GM13976 (cell line): ENCODE measurements at regions not wholly inside any gene's neighbourhood (a gene's known extent, or its start where the extent isn't known, plus 50 kb on each side); places are given as distances from the start of the nearest gene placed in this dataset.

Experiments used
- DNase-seq: peaks from one replicate; pipeline ENCODE4 v3.0.0; 2012; ENCODE audit warnings: low spot score
- CTCF ChIP-seq: IDR thresholded peaks from 2 replicates; pipeline ENCODE4 v1.5.1; 2012; ENCODE audit warnings: borderline replicate concordance, mild to moderate bottlenecking; ENCODE audit not compliant: insufficient read depth; ENCODE audit errors: extremely low read depth, missing control alignments, control extremely low read depth
- in situ Hi-C: fragments of 300-500 bp; cut with MboI; formaldehyde crosslinking; loops from one replicate; pipeline ENCODE4 v1.12.0; 2022; ENCODE audit warnings: low sequenced_read_pairs, mixed read lengths, inconsistent platforms; ENCODE audit not compliant: unreplicated experiment

- DNase-seq = no peak
Measured at GRCh38 chr5:98349251-98349989, 424.0 kb upstream of the RGMB start.

GRCh38 chr5:98349990-98350365 lies 423.5 kb upstream of the RGMB start:
- no peak for TF ChIP-seq CTCF
- no peak for DNase-seq
- in situ Hi-C loops = no loop called here

More at GRCh38 chr5:98349251-98349989, 424.0 kb upstream of the RGMB start:
- in situ Hi-C loops = no loop called here
- TF ChIP-seq CTCF = peak; percentile 6

GRCh38 chr5:98354922-98355321 lies 418.5 kb upstream of the RGMB start:
- no peak for TF ChIP-seq CTCF
- DNase-seq = no peak
- in situ Hi-C loops = no loop called here

GRCh38 chr5:98360548-98360947 lies 412.9 kb upstream of the RGMB start:
- in situ Hi-C loops = no loop called here
- no peak for DNase-seq
- TF ChIP-seq CTCF = no peak

GRCh38 chr5:98363157-98363556 lies 410.3 kb upstream of the RGMB start:
- no peak for TF ChIP-seq CTCF
- in situ Hi-C loops = no loop called here
- DNase-seq = no peak

GRCh38 chr5:98364549-98364948 lies 408.9 kb upstream of the RGMB start:
- TF ChIP-seq CTCF = no peak
- no peak for DNase-seq
- in situ Hi-C loops = no loop called here
